ENCODE measurements at regions not wholly inside any gene's neighbourhood (a gene's known extent, or its start where the extent isn't known, plus 50 kb on each side); places are given as distances from the start of the nearest gene placed in this dataset.
"Not testable (repeated sequence)": the region's sequence is repeated elsewhere in the genome, so short reads cannot be mapped to it uniquely, and the experiment has no call there.

DNA sequence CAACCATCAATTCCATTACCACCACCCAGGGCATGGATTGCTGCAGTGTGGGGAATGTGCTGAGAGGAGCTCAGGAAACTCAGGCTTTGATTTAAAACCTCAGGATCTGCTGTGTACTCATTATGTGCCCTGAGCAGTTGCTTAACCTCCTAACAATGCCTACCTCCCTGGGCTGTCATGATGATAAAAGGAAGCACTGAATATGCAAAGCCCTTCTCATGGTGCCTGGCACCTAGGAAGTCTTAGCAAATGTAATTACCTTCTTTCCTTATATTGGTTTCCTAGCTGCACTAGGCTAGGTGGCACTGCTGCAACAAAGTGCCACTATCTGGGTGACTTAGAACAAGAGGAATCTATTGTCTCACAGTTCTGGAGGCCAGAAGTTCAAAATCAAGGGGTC lies 62.2 kb downstream of the KCTD12 start:
- Histone ChIP-seq H3K36me3 (no peaks in the 10 kb centered on the region), H3K27me3 (no peaks in the 10 kb centered on the region), H3K4me1 (peaks cover 0 to 16% (median 3%) of the 10 kb centered on the region in 4 donors), H3K27ac (no peak overlapping the region), H3K9me3 (no peaks in the 10 kb centered on the region), H3K4me3 (no peak overlapping the region)
- intact Hi-C loops (cut with DNase I): no loop called here
- no peak for DNase-seq
- TF ChIP-seq POLR2AphosphoS5 (IDR thresholded peaks at IDR 0.05) (no peak), EP300 (IDR thresholded peaks at IDR 0.05) (no peak), POLR2A (IDR thresholded peaks at IDR 0.05) (no peak)
- TF ChIP-seq, protein P1, sequence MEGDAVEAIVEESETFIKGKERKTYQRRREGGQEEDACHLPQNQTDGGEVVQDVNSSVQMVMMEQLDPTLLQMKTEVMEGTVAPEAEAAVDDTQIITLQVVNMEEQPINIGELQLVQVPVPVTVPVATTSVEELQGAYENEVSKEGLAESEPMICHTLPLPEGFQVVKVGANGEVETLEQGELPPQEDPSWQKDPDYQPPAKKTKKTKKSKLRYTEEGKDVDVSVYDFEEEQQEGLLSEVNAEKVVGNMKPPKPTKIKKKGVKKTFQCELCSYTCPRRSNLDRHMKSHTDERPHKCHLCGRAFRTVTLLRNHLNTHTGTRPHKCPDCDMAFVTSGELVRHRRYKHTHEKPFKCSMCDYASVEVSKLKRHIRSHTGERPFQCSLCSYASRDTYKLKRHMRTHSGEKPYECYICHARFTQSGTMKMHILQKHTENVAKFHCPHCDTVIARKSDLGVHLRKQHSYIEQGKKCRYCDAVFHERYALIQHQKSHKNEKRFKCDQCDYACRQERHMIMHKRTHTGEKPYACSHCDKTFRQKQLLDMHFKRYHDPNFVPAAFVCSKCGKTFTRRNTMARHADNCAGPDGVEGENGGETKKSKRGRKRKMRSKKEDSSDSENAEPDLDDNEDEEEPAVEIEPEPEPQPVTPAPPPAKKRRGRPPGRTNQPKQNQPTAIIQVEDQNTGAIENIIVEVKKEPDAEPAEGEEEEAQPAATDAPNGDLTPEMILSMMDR (IDR thresholded peaks at IDR 0.05): no peak

DNA sequence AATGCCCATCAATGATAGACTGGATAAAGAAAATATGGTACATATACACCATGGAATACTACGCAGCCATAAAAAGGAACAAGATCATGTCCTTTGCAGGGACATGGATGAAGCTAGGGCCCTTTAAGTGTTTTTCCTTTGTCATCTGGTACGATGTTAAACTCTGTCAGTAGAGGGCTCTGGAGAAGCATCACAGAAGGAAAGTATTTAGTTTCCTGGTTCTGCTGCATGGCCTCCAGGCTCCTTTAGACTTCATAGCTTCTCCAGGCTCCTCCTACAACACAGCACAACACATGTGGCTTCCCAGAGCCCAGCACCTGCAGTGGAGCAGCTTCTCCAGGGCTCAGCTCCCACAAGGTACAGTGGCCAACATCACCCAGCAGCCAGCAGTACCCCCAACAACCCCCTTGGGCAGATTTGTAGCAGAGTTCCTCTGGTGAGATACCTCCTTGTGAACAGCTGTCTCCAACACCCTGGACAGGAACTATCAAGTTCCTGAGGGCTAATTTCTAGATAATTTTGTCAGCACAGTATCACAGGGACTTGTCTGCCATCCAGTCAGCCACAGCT lies 63.4 kb downstream of the KCTD12 start:
- WGBS, 2 donors: 44 to 73% methylated on average over 2 of the region's 2 CpGs
- intact Hi-C loops (cut with DNase I): no loop called here
- H3K27ac ChIP-seq: no peak overlapping the region
- TF ChIP-seq, protein P1 (IDR thresholded peaks at IDR 0.05): no peak
- no peak for TF ChIP-seq EP300 (IDR thresholded peaks at IDR 0.05)
- no peak for TF ChIP-seq POLR2A (IDR thresholded peaks at IDR 0.05)
- TF ChIP-seq POLR2AphosphoS5 (IDR thresholded peaks at IDR 0.05): no peak
- no peaks in the 10 kb centered on the region for H3K9me3 ChIP-seq
- no peaks in the 10 kb centered on the region for H3K27me3 ChIP-seq
- no peak overlapping the region for H3K4me3 ChIP-seq
- H3K4me1 ChIP-seq: peaks cover 0 to 11% (median 3%) of the 10 kb centered on the region in 4 donors
- DNase-seq: no peak
- no peaks in the 10 kb centered on the region for H3K36me3 ChIP-seq

DNA sequence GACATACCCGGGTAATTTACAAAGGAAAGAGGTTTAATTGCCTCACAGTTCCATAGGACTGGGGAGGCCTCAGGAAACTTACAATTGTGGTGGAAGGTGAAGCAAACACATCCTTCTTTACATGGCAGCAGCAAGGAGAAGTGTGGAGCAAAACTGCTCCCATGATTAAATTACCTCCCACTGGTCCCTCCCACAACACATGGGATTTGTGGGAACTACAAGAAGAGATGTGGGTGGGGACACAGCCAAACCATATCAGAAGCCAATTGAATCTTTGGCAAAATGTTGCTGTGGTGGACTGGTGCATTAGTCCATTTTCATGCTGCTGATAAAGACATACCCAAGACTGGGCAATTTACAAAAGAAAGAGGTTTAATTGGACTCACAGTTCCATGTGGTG lies 65.0 kb downstream of the KCTD12 start:
- H3K27me3 ChIP-seq; intact Hi-C loops (cut with DNase I); H3K4me3 ChIP-seq; H3K36me3 ChIP-seq; DNase-seq; H3K9me3 ChIP-seq: not testable (repeated sequence)
- H3K27ac ChIP-seq: peak overlapping the region in 1 of 4 donors; percentile 4
- WGBS, 2 donors: 72 to 76% methylated on average over 1 of the region's 1 CpG
- peaks cover 0 to 11% (median 3%) of the 10 kb centered on the region in 4 donors for H3K4me1 ChIP-seq

DNA sequence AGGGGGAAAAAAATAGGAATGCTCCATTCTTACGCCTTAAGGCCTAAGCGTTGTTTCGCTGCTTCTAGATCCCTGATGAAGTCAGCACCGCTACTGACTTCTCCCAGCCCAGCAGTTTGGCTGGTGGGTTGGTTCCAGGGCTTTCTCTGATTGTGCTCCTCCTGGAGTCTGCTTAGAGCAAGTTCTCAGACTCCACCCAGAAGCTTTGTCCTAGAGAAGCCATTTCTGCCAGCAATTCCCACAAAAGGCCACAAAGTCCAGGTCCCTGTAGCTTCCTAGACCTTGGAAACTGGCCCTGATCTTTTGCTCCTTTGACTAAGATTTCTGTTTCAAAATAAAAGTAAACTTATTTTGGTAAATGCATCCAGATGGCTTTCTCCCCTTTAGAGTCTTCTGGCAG lies 65.4 kb downstream of the KCTD12 start:
- peak; percentile 84 for DNase-seq
- intact Hi-C loops (cut with DNase I): no loop called here
- Histone ChIP-seq H3K4me1 (peaks cover 0 to 11% (median 3%) of the 10 kb centered on the region in 4 donors), H3K27me3 (no peaks in the 10 kb centered on the region), H3K36me3 (no peaks in the 10 kb centered on the region), H3K9me3 (no peaks in the 10 kb centered on the region), H3K27ac (peak overlapping the region in 1 of 4 donors; percentile 4), H3K4me3 (no peak overlapping the region)
- WGBS, 2 donors: 92 to 93% methylated on average over 4 of the region's 4 CpGs
- no peak for TF ChIP-seq POLR2A (IDR thresholded peaks at IDR 0.05)
- no peak for TF ChIP-seq EP300 (IDR thresholded peaks at IDR 0.05)
- TF ChIP-seq, protein P1 (IDR thresholded peaks at IDR 0.05): no peak
- no peak for TF ChIP-seq POLR2AphosphoS5 (IDR thresholded peaks at IDR 0.05)

DNA sequence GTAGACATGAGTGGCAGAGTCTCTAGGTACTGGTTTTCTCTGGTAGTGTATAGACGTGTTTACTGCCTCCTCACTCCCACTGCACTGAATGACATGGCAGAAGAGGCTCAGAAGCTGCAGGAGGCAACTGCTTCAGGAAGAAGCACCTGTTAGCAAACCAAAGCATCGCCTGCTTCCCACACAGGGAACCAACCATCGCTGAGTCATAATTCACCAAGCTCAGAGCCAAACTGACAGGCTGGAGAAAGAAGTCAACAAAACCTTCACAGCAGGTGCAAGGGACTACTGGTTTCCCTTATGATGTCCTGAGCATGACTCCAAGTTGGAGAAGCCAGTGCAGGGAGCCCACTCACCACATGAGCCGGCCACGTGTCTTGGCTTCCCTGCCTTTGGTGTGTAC lies 69.8 kb downstream of the KCTD12 start:
- Histone ChIP-seq H3K27me3 (no peaks in the 10 kb centered on the region), H3K36me3 (no peaks in the 10 kb centered on the region), H3K27ac (no peak overlapping the region), H3K4me3 (no peak overlapping the region), H3K9me3 (peaks cover 0 to 2% (median 0%) of the 10 kb centered on the region in 4 donors), H3K4me1 (peaks cover 0 to 11% (median 4%) of the 10 kb centered on the region in 4 donors)
- no peak for DNase-seq
- WGBS, 2 donors: 50 to 82% methylated on average over 5 of the region's 5 CpGs
- TF ChIP-seq POLR2AphosphoS5 (IDR thresholded peaks at IDR 0.05): no peak
- no peak for TF ChIP-seq EP300 (IDR thresholded peaks at IDR 0.05)
- TF ChIP-seq, protein P1 (IDR thresholded peaks at IDR 0.05): no peak
- no peak for TF ChIP-seq POLR2A (IDR thresholded peaks at IDR 0.05)
- intact Hi-C loops (cut with DNase I): no loop called here

Data from sigmoid colon (tissue), 6 donors.